ENCODE measurements at regions not wholly inside any gene's neighbourhood (a gene's known extent, or its start where the extent isn't known, plus 50 kb on each side); places are given as distances from the start of the nearest gene placed in this dataset.

DNA sequence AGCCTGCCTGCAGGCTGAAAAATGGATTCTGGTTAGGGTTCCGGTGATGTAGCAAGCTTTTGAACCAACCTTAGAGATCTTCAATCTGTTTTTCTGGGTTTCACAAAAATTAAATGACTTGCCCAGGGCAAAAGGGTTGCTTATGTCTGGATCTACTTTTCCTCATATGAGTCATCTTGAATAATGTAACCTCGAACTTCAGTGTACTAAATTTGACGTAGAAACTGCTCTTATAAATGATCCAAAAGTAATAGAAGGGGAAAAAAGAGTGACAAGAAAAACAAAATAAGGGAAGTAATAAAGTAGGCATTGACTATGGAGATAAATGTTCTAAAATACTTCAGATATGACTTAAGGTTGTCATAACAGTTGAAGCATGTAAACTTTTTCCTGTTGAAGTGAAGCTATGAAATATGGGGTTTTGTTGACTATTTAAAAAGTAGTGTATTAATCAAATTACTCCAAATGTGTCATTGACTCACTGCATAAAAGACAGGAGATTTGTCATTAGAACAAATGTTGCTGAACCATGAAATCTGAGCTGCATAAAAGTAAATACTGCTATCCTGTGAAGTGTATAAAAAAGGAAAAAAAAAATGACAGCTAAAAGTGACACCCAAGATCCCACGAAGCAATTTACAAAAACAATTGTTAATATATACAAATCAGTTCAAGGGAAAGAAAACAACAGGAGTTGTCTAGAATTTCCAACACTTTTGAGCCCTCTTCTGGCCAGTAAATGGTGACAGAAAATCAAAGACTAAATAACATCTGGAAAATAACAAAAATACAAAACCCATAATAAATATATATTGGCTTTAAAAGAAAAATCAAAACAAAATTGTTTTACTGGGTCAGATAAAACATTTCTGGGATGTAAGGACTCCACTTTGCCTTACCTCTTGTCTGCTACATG, 103.6 kb upstream of the SERPINE2 start:
- 34 to 39% (median 35%) methylated on average over 4 of the region's 4 CpGs for WGBS, 3 donors

DNA sequence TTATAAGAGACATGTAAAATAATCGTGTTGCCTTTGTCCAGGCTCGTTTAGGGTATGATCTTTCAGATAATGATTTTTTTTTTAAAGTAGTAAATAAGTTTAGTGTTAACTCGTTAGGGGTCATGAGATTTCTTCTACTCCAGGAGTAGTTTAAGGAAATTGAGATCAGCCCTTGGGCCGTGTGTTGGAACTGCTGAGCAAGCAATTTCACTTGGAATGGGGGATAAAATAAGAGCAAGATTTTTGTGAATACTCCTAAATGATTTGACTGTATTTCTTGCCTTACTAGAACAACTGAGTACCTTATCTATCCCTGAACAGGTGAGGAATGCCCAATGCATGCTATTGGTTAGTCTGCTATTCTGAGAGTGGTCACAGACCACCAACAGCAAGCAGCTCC, 102.2 kb upstream of the SERPINE2 start:
- WGBS, 3 donors: 68 to 79% (median 78%) methylated on average over 4 of the region's 4 CpGs
- Histone ChIP-seq H3K4me3 (ENCODE audit: low read depth in 1 of 3, low read length in 3 of 3) (no peak overlapping the region), H3K27me3 (ENCODE audit: control insufficient read depth in 3 of 3, insufficient read depth in 3 of 3, low read length in 3 of 3) (no peaks in the 10 kb centered on the region), H3K9me3 (ENCODE audit: control insufficient read depth in 2 of 2, insufficient read depth in 1 of 2, low read depth in 1 of 2, low read length in 1 of 2) (no peaks in the 10 kb centered on the region), H3K27ac (ENCODE audit: low read depth in 1 of 3, low read length in 2 of 3) (no peak overlapping the region), H3K4me1 (ENCODE audit: control insufficient read depth in 3 of 3, insufficient read depth in 2 of 3, low read depth in 1 of 3, low read length in 2 of 3) (peaks cover 0 to 9% (median 6%) of the 10 kb centered on the region in 3 donors), H3K36me3 (ENCODE audit: control insufficient read depth in 3 of 3, insufficient read depth in 2 of 3, low read depth in 1 of 3, low read length in 3 of 3) (no peaks in the 10 kb centered on the region)
- no peak for DNase-seq
- no peak for FAIRE-seq

More for the DNA sequence above, 103.6 kb upstream of the SERPINE2 start:
- no peak overlapping the region for H3K27ac ChIP-seq (ENCODE audit: low read depth in 1 of 3, low read length in 2 of 3)
- no peak overlapping the region for H3K4me3 ChIP-seq (ENCODE audit: low read depth in 1 of 3, low read length in 3 of 3)
- no peaks in the 10 kb centered on the region for H3K27me3 ChIP-seq (ENCODE audit: control insufficient read depth in 3 of 3, insufficient read depth in 3 of 3, low read length in 3 of 3)
- FAIRE-seq (peak; percentile 59), DNase-seq (no peak)
- H3K9me3 ChIP-seq (ENCODE audit: control insufficient read depth in 2 of 2, insufficient read depth in 1 of 2, low read depth in 1 of 2, low read length in 1 of 2): no peaks in the 10 kb centered on the region
- H3K36me3 ChIP-seq (ENCODE audit: control insufficient read depth in 3 of 3, insufficient read depth in 2 of 3, low read depth in 1 of 3, low read length in 3 of 3): no peaks in the 10 kb centered on the region
- peaks cover 3 to 19% (median 9%) of the 10 kb centered on the region in 3 donors for H3K4me1 ChIP-seq (ENCODE audit: control insufficient read depth in 3 of 3, insufficient read depth in 2 of 3, low read depth in 1 of 3, low read length in 2 of 3)

DNA sequence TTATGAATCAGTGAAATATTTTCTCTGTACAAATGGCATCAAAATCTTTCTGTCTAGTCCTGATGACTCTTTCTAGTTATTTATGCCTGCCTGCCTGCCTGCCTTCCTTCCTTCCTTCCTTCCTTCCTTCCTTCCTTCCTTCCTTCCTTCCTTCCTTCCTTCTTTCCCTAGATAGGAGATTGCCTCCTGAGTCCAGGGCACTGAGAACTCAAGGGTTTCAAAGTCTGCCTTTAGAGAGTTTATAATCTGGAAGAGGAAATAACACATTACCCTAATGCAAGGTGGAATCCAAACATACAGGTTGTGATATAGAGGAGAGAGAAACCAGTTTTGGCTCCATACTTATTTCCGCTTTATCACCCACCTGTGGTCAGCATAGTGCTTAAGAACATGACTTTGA, 98.1 kb upstream of the SERPINE2 start:
- Histone ChIP-seq H3K27ac (ENCODE audit: low read depth in 1 of 3, low read length in 2 of 3) (no peak overlapping the region), H3K36me3 (ENCODE audit: control insufficient read depth in 3 of 3, insufficient read depth in 2 of 3, low read depth in 1 of 3, low read length in 3 of 3) (no peaks in the 10 kb centered on the region), H3K4me3 (ENCODE audit: low read depth in 1 of 3, low read length in 3 of 3) (no peak overlapping the region), H3K4me1 (ENCODE audit: control insufficient read depth in 3 of 3, insufficient read depth in 2 of 3, low read depth in 1 of 3, low read length in 2 of 3) (peaks cover 0 to 3% (median 0%) of the 10 kb centered on the region in 3 donors), H3K9me3 (ENCODE audit: control insufficient read depth in 2 of 2, insufficient read depth in 1 of 2, low read depth in 1 of 2, low read length in 1 of 2) (no peaks in the 10 kb centered on the region), H3K27me3 (ENCODE audit: control insufficient read depth in 3 of 3, insufficient read depth in 3 of 3, low read length in 3 of 3) (no peaks in the 10 kb centered on the region)
- 92 to 100% (median 94%) methylated on average over 1 of the region's 1 CpG for WGBS, 3 donors
- FAIRE-seq (no peak), DNase-seq (no peak)

DNA sequence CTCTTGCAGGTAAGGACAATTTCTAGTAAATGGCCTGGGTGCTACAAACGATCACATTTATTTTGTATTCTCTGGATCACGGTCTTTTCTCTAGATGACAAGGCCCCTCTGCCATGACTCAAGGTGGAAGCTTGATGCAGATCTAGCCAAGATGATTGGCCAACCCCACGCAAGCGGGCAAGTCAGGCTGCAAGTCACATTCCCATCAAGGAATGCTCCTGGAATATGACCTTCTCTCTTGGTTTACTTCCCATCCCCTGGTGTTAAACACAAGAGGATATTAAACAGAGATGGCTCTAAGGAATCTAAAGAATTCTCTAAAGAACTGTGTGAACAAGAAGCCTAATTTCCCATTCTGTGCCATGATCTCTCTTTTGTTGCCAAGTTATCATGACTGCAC, 97.3 kb upstream of the SERPINE2 start:
- Histone ChIP-seq H3K36me3 (ENCODE audit: control insufficient read depth in 3 of 3, insufficient read depth in 2 of 3, low read depth in 1 of 3, low read length in 3 of 3) (no peaks in the 10 kb centered on the region), H3K9me3 (ENCODE audit: control insufficient read depth in 2 of 2, insufficient read depth in 1 of 2, low read depth in 1 of 2, low read length in 1 of 2) (no peaks in the 10 kb centered on the region), H3K27ac (ENCODE audit: low read depth in 1 of 3, low read length in 2 of 3) (no peak overlapping the region), H3K4me1 (ENCODE audit: control insufficient read depth in 3 of 3, insufficient read depth in 2 of 3, low read depth in 1 of 3, low read length in 2 of 3) (no peaks in the 10 kb centered on the region), H3K4me3 (ENCODE audit: low read depth in 1 of 3, low read length in 3 of 3) (no peak overlapping the region), H3K27me3 (ENCODE audit: control insufficient read depth in 3 of 3, insufficient read depth in 3 of 3, low read length in 3 of 3) (no peaks in the 10 kb centered on the region)
- DNase-seq: no peak
- WGBS, 3 donors: 88 to 96% (median 92%) methylated on average over 4 of the region's 4 CpGs
- FAIRE-seq: no peak

DNA sequence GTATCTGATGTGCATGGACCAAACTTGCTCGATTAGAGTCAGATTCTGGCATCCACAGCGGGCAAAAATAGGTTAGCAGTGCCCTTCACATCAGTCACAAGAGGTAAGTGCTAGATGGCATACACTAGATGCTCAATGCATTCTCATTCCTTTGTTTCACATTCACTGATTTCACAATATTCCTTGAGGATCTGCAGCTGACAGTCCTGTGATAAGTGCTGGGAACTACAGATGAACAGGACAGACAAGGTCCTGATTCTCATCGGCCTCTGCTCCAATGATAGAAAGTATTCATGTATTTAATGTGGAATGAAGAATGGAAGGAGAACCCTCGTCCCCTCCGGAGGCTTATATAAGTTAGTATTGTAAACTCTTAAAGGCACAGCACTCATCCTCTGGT, 96.8 kb upstream of the SERPINE2 start:
- no peak overlapping the region for H3K4me3 ChIP-seq (ENCODE audit: low read depth in 1 of 3, low read length in 3 of 3)
- FAIRE-seq (no peak), DNase-seq (no peak)
- no peaks in the 10 kb centered on the region for H3K4me1 ChIP-seq (ENCODE audit: control insufficient read depth in 3 of 3, insufficient read depth in 2 of 3, low read depth in 1 of 3, low read length in 2 of 3)
- H3K36me3 ChIP-seq (ENCODE audit: control insufficient read depth in 3 of 3, insufficient read depth in 2 of 3, low read depth in 1 of 3, low read length in 3 of 3): no peaks in the 10 kb centered on the region
- 84 to 88% (median 85%) methylated on average over 5 of the region's 5 CpGs for WGBS, 3 donors
- no peaks in the 10 kb centered on the region for H3K9me3 ChIP-seq (ENCODE audit: control insufficient read depth in 2 of 2, insufficient read depth in 1 of 2, low read depth in 1 of 2, low read length in 1 of 2)
- H3K27me3 ChIP-seq (ENCODE audit: control insufficient read depth in 3 of 3, insufficient read depth in 3 of 3, low read length in 3 of 3): no peaks in the 10 kb centered on the region
- H3K27ac ChIP-seq (ENCODE audit: low read depth in 1 of 3, low read length in 2 of 3): no peak overlapping the region

DNA sequence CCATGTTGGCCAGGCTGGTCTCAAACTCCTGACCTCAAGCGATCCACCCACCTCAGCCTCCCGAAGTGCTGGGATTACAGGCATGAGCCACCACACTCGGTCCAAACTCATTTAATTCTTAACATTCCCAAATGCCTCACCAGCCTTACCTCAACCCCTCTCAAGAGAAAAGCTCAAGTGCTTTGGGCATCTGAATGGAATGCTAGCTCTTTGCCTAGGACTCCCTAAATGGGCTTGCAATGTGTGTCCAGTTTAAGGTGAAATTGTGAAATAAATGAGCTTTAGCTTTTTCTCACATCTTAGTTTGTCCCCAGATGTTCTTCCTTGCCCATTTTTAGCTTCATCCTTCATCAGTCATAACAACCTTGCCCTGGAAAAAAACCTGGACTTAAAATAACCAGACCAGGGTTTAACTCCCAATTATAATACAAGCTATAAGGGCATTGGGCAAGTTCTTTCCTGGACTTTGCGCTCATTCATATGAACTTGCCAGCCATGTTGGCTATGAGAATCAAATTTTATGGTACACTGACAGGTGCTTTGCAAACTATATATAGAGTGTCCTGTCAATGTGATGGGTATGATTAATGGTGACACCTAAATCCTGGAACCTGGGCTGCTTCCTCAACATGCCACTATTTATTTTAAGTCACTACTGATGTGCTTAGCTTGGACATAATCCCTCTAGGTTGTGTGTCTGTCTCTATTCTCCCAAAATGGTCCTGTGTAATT, 95.1 kb upstream of the SERPINE2 start:
- 94 to 96% (median 96%) methylated on average over 4 of the region's 4 CpGs for WGBS, 3 donors
- Histone ChIP-seq H3K36me3 (ENCODE audit: control insufficient read depth in 3 of 3, insufficient read depth in 2 of 3, low read depth in 1 of 3, low read length in 3 of 3) (no peaks in the 10 kb centered on the region), H3K27ac (ENCODE audit: low read depth in 1 of 3, low read length in 2 of 3) (no peak overlapping the region)

DNA sequence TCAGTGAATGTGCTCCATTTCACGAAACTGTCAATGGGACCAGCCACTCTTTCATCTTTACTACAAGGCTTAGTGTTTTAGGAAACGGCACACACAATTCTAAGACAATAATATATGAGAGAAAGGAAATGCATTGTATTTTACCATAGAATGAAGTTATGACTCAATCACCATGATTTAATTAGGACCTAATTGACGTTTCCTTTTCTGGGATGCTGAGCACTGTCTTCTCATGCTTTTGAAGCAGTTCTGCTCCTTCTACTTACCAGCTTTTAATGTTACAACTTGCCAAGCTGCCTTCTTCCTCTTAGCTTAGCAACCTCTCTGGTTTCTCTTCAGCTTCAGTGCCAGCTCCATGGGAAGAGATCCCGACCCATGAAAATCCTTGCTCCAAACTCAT, 94.3 kb upstream of the SERPINE2 start:
- FAIRE-seq (no peak), DNase-seq (no peak)
- no peaks in the 10 kb centered on the region for H3K36me3 ChIP-seq (ENCODE audit: control insufficient read depth in 3 of 3, insufficient read depth in 2 of 3, low read depth in 1 of 3, low read length in 3 of 3)
- no peak overlapping the region for H3K4me3 ChIP-seq (ENCODE audit: low read depth in 1 of 3, low read length in 3 of 3)
- 78 to 87% (median 79%) methylated on average over 4 of the region's 4 CpGs for WGBS, 3 donors
- H3K27ac ChIP-seq (ENCODE audit: low read depth in 1 of 3, low read length in 2 of 3): no peak overlapping the region
- no peaks in the 10 kb centered on the region for H3K27me3 ChIP-seq (ENCODE audit: control insufficient read depth in 3 of 3, insufficient read depth in 3 of 3, low read length in 3 of 3)
- H3K4me1 ChIP-seq (ENCODE audit: control insufficient read depth in 3 of 3, insufficient read depth in 2 of 3, low read depth in 1 of 3, low read length in 2 of 3): no peaks in the 10 kb centered on the region
- H3K9me3 ChIP-seq (ENCODE audit: control insufficient read depth in 2 of 2, insufficient read depth in 1 of 2, low read depth in 1 of 2, low read length in 1 of 2): no peaks in the 10 kb centered on the region

More for the DNA sequence above, 95.1 kb upstream of the SERPINE2 start:
- no peak for FAIRE-seq
- no peaks in the 10 kb centered on the region for H3K9me3 ChIP-seq (ENCODE audit: control insufficient read depth in 2 of 2, insufficient read depth in 1 of 2, low read depth in 1 of 2, low read length in 1 of 2)
- no peaks in the 10 kb centered on the region for H3K27me3 ChIP-seq (ENCODE audit: control insufficient read depth in 3 of 3, insufficient read depth in 3 of 3, low read length in 3 of 3)
- no peak overlapping the region for H3K4me3 ChIP-seq (ENCODE audit: low read depth in 1 of 3, low read length in 3 of 3)
- no peak for DNase-seq
- no peaks in the 10 kb centered on the region for H3K4me1 ChIP-seq (ENCODE audit: control insufficient read depth in 3 of 3, insufficient read depth in 2 of 3, low read depth in 1 of 3, low read length in 2 of 3)

DNA sequence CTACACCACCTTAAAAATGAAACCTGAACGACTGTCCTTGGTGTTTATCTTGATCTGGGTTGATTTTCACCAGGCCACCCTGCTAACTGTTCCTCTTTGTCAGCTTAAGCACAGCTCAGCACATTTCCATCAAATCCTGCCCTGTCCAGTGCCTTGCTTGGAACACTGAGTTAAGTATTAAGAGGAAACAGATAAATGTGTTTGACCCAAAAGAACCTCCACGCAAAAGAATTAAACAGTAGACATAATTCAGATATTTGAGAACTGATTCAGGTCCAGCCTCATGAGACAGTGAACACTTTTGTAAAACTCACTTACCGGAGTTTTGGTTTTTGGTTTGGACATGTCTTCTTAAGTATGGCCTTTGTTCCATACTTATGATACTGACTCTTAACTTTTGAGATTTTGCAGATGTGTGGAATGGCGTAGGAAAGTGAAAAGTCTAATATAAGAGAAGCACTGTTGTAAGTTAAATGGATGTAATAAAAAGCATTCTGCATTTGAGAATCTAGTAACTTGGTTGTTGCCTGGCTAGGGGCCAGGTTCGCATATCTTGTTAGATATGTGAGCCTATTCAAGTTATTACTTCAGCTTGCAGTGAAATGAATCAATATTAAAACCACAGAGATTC, 88.9 kb upstream of the SERPINE2 start:
- DNase-seq: peak; percentile 13 to 42
- H3K36me3 ChIP-seq (ENCODE audit: control insufficient read depth in 3 of 3, insufficient read depth in 2 of 3, low read depth in 1 of 3, low read length in 3 of 3): no peaks in the 10 kb centered on the region
- 28 to 32% (median 29%) methylated on average over 5 of the region's 5 CpGs for WGBS, 3 donors
- H3K4me1 ChIP-seq (ENCODE audit: control insufficient read depth in 3 of 3, insufficient read depth in 2 of 3, low read depth in 1 of 3, low read length in 2 of 3): peaks cover 0 to 2% (median 0%) of the 10 kb centered on the region in 3 donors
- no peak for FAIRE-seq
- no peak overlapping the region for H3K27ac ChIP-seq (ENCODE audit: low read depth in 1 of 3, low read length in 2 of 3)
- no peak overlapping the region for H3K4me3 ChIP-seq (ENCODE audit: low read depth in 1 of 3, low read length in 3 of 3)
- H3K27me3 ChIP-seq (ENCODE audit: control insufficient read depth in 3 of 3, insufficient read depth in 3 of 3, low read length in 3 of 3): no peaks in the 10 kb centered on the region
- H3K9me3 ChIP-seq (ENCODE audit: control insufficient read depth in 2 of 2, insufficient read depth in 1 of 2, low read depth in 1 of 2, low read length in 1 of 2): peaks cover 0 to 4% of the 10 kb centered on the region in 2 donors

Measured in small intestine (tissue), 7 donors.